K562 (cell line): ENCODE measurements at regions not wholly inside any gene's neighbourhood (a gene's known extent, or its start where the extent isn't known, plus 50 kb on each side); places are given as distances from the start of the nearest gene placed in this dataset.

Experiments
- ATAC-seq: fragments of 200-7000 bp; cut with Tn5 transposase; 3 replicates; pipeline ENCODE4 v1.9.1; 2020; ENCODE audit warnings: moderate library complexity
- BruUV-seq: library from RNA; stranded (reverse); fragments of 400-500 nt; replicated peaks from 2 replicates; lab custom pipeline; 2021; lab: Mats Ljungman, UMichigan
- CTCF ChIA-PET: fragments of 300-600 bp; formaldehyde crosslinking; extraction: SDS; loops from one replicate; lab custom pipeline; 2021; ENCODE audit warnings: low intra/inter-chr PET ratio; lab: Yijun Ruan, JAX
- POLR2A ChIA-PET: fragments of 300-600, 350-650 bp; sonication (Branson Sonifier 250); formaldehyde crosslinking; extraction: SDS; loops from one replicate; lab custom pipeline; 2021; ENCODE audit warnings: antibody characterized with exemption, inconsistent platforms; lab: Yijun Ruan, JAX
- DNase-seq, 4 experiments: peaks; one replicate each; pipeline versions ENCODE4 v3.0.0 to v3.0.0-alpha.2; 2011 to 2018; ENCODE audit warnings: low spot score in 3 of 4, mixed read lengths in 3 of 4; ENCODE audit errors: extremely low read depth in 1 of 4
- FAIRE-seq: peaks from 2 replicates; lab custom pipeline; 2011; peaks lifted over from hg19 to GRCh38; lab: Jason Lieb, UNC
- H2AFZ ChIP-seq: 2 replicates; pipeline ENCODE4 v1.6.0; 2011; ENCODE audit warnings: low read depth, low read length, control low read depth, inconsistent platforms
- H3K27ac ChIP-seq: fragments of 200-600 bp; 3 replicates; pipeline ENCODE4 v1.8.0; 2011; ENCODE audit warnings: low read depth, mild to moderate bottlenecking, control low read depth, inconsistent platforms, low read length, moderate library complexity, mixed read lengths; ENCODE audit errors: extremely low read depth
- H3K27me3 ChIP-seq, 2 experiments: fragments of 300-600 bp in 1 of 2; 2 replicates in 1 of 2; 3 replicates in 1 of 2; pipeline versions ENCODE4 v1.6.0 to v1.8.0; 2011; ENCODE audit warnings: inconsistent platforms in 2 of 2, low read length in 2 of 2, mild to moderate bottlenecking in 1 of 2, mixed read lengths in 1 of 2, moderate library complexity in 1 of 2; ENCODE audit not compliant: control insufficient read depth in 2 of 2, insufficient read depth in 2 of 2
- H3K36me3 ChIP-seq: fragments of 300-600 bp; 3 replicates; pipeline ENCODE4 v1.8.0; 2011; ENCODE audit warnings: mild to moderate bottlenecking, low read length, inconsistent platforms; ENCODE audit not compliant: control insufficient read depth, insufficient read depth
- H3K4me1 ChIP-seq, 2 experiments: fragments of 200-600 bp in 1 of 2; replicated peaks in 1 of 2; 2 replicates in 1 of 2; 3 replicates in 1 of 2; pipeline versions ENCODE4 v1.5.1 to v1.8.0; 2011; ENCODE audit warnings: inconsistent platforms in 2 of 2, low read length in 2 of 2, mild to moderate bottlenecking in 1 of 2, mixed read lengths in 1 of 2, moderate library complexity in 1 of 2; ENCODE audit not compliant: control insufficient read depth in 2 of 2, insufficient read depth in 2 of 2
- H3K4me2 ChIP-seq: 2 replicates; pipeline ENCODE4 v1.6.1; 2011; ENCODE audit warnings: low read length, control low read depth, inconsistent platforms, mixed read lengths; ENCODE audit not compliant: insufficient read depth
- H3K4me3 ChIP-seq: fragments of 200-600 bp; sonication (generic), shearing (Covaris generic); 2 replicates; pipeline ENCODE4 v1.5.1; 2016; ENCODE audit warnings: control low read depth, inconsistent platforms
- H3K79me2 ChIP-seq: fragments of 200-600 bp; 3 replicates; pipeline ENCODE4 v1.8.0; 2011; ENCODE audit warnings: low read length, inconsistent platforms; ENCODE audit not compliant: control insufficient read depth, insufficient read depth
- H3K9ac ChIP-seq, 2 experiments: 2 replicates each; pipeline versions ENCODE4 v1.6.0 to v1.6.1; 2011; ENCODE audit warnings: low read depth in 2 of 2, low read length in 2 of 2, control low read depth in 1 of 2, inconsistent platforms in 1 of 2, mild to moderate bottlenecking in 1 of 2, mixed read lengths in 1 of 2; ENCODE audit not compliant: insufficient read depth in 1 of 2
- H3K9me1 ChIP-seq: one replicate; pipeline ENCODE4 v1.6.0; 2011; ENCODE audit warnings: inconsistent platforms, mild to moderate bottlenecking, low read length, moderate library complexity; ENCODE audit not compliant: control insufficient read depth, insufficient read depth
- H3K9me3 ChIP-seq: replicated peaks from 2 replicates; pipeline ENCODE4 v1.5.1; 2011; ENCODE audit warnings: low read depth, low read length, inconsistent platforms; ENCODE audit not compliant: control insufficient read depth, insufficient read depth
- H4K20me1 ChIP-seq: replicated peaks from 2 replicates; pipeline ENCODE4 v1.6.1; 2011; ENCODE audit warnings: low read length, inconsistent platforms, mixed read lengths; ENCODE audit not compliant: control insufficient read depth, insufficient read depth
- ARID2 ChIP-seq: fragments of 450-650 bp; IDR thresholded peaks from 2 replicates; pipeline ENCODE4 v1.6.1; 2017; ENCODE audit warnings: antibody characterized with exemption, mild to moderate bottlenecking
- CREM ChIP-seq: IDR thresholded peaks from 2 replicates; pipeline ENCODE4 v1.6.1; 2014; ENCODE audit warnings: antibody characterized with exemption, low read depth
- ESRRA ChIP-seq: fragments of 450-650 bp; IDR thresholded peaks from 2 replicates; pipeline ENCODE4 v1.6.1; 2014; ENCODE audit warnings: low read depth, mild to moderate bottlenecking, moderate library complexity, borderline replicate concordance
- FOXK1 ChIP-seq: sonication (generic); formaldehyde crosslinking; IDR thresholded peaks from 2 replicates; pipeline ENCODE4 v1.8.0; 2022; ENCODE audit warnings: missing genetic modification reagents, mild to moderate bottlenecking, borderline replicate concordance
- MEF2D ChIP-seq: conservative IDR thresholded peaks from 2 replicates; pipeline ENCODE4 v1.6.1; 2016; ENCODE audit warnings: low read depth, missing genetic modification characterization, missing compliant biosample characterization
- MYBL2 ChIP-seq, 2 experiments: fragments of 450-650 bp in 1 of 2; sonication (generic) in 1 of 2; formaldehyde crosslinking in 1 of 2; IDR thresholded peaks; 2 replicates each; pipeline versions ENCODE4 v1.6.1 to v1.8.1; 2017 to 2022; ENCODE audit warnings: borderline replicate concordance in 1 of 2, inconsistent platforms in 1 of 2, low read depth in 1 of 2, mild to moderate bottlenecking in 1 of 2, missing genetic modification reagents in 1 of 2, moderate library complexity in 1 of 2
- PURB ChIP-seq: sonication (generic); formaldehyde crosslinking; IDR thresholded peaks from 2 replicates; pipeline ENCODE4 v1.9.0; 2021; ENCODE audit warnings: low read depth, mild to moderate bottlenecking, missing genetic modification reagents
- RNF219 ChIP-seq: fragments of 250-450 bp; sonication (Bioruptor Pico); IDR thresholded peaks from 2 replicates; pipeline ENCODE4 v1.5.0; 2022; ENCODE audit warnings: mild to moderate bottlenecking
- SRSF7 ChIP-seq: fragments of 200-400 bp; formaldehyde crosslinking; optimal IDR thresholded peaks from 2 replicates; pipeline ENCODE3; 2017; ENCODE audit warnings: mild to moderate bottlenecking, low read depth, low read length
- TBL1XR1 ChIP-seq, 2 experiments: IDR thresholded peaks; 2 replicates each; pipeline ENCODE4 v1.6.1; 2012; ENCODE audit warnings: improper control_type of control experiment in 2 of 2, low read length in 2 of 2, mild to moderate bottlenecking in 1 of 2
- ZNF512 ChIP-seq: IDR thresholded peaks from 2 replicates; pipeline ENCODE4 v1.6.1; 2016; ENCODE audit warnings: missing genetic modification characterization, missing compliant biosample characterization
- ZNF518B ChIP-seq: fragments of 250-450 bp; sonication (Bioruptor Pico); IDR thresholded peaks from 2 replicates; pipeline ENCODE4 v1.5.0; 2021; ENCODE audit warnings: mild to moderate bottlenecking, moderate library complexity
- WGBS: fragments of 100-300 bp; shearing (Covaris generic); methylation state at CpG from one replicate; pipeline ENCODE4 v1.1.6; 2016; ENCODE audit warnings: low coverage, mixed read lengths; ENCODE audit not compliant: insufficient coverage; ENCODE audit errors: missing lambda C conversion rate; 5-methylcytosine and 5-hydroxymethylcytosine counted together
- in situ Hi-C: fragments of 300-500 bp; cut with MboI; formaldehyde crosslinking; loops from 4 replicates; pipeline ENCODE4 v1.15.0; 2018; ENCODE audit warnings: inconsistent platforms, mixed read lengths
- intact Hi-C: fragments of 100-400 bp; cut with micrococcal nuclease; formaldehyde crosslinking; loops from 2 replicates; pipeline ENCODE4 v1.14.2; 2022
- TF ChIP-seq, protein P1 (sequence below): fragments of 450-650 bp; IDR thresholded peaks from 2 replicates; pipeline ENCODE4 v1.6.1; 2016; ENCODE audit warnings: low read depth, mild to moderate bottlenecking, moderate library complexity

DNA sequence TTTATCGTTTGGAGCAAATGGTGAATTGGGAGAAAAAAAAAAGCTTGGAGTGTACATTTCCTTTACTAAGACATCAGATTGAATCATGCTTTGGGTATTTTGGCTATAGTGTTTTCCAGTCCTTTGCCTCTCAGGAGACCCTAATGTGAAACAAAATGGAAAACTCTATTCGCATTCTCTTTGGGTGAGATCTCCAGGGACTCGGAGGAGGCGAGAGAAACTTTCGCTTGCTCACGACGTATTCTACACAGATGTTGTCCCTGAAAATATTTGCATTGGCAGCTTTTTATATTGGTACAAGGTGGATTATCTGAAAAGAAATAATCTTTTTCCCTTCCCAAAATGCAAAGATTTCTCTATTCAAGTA is 1240.1 kb upstream of the WWC1 start:
- no peak for ATAC-seq
- Histone ChIP-seq H3K4me2 (no peak overlapping the region), H4K20me1 (no peaks in the 10 kb centered on the region), H3K9me3 (no peaks in the 10 kb centered on the region; the same call in 1 of the 2 replicates), H3K4me1 (no peaks in the 10 kb centered on the region), H3K9ac (no peak overlapping the region), H3K27ac (no peak overlapping the region), H3K79me2 (no peaks in the 10 kb centered on the region), H3K4me3 (no peak overlapping the region), H3K27me3 (no peaks in the 10 kb centered on the region), H3K9me1 (no peaks in the 10 kb centered on the region), H2AFZ (no peak overlapping the region), H3K36me3 (no peaks in the 10 kb centered on the region)
- intact Hi-C loops = no loop called here
- WGBS = 2% methylated on average over 7 of the region's 7 CpGs
- in situ Hi-C loops = no loop called here
- BruUV-seq = no TSS peak
- ChIA-PET POLR2A (no interaction called here), CTCF (no interaction called here)
- DNase-seq = no peak
- no peak for FAIRE-seq
- no peak for TF ChIP-seq PURB
- no peak for TF ChIP-seq ZNF518B (CRISPR knock-in tag)
- no peak for TF ChIP-seq FOXK1 (CRISPR knock-in tag)
- TF ChIP-seq MYBL2 (IDR thresholded peaks at IDR 0.05; ENCODE audit: low read depth) = no peak
- TF ChIP-seq MYBL2 (CRISPR knock-in tag; IDR thresholded peaks at IDR 0.05; ENCODE audit: borderline replicate concordance) = no peak
- TF ChIP-seq ZNF512 (tag) = no peak
- no peak for TF ChIP-seq RNF219
- TF ChIP-seq MEF2D (tag) = no peak
- TF ChIP-seq ARID2 = no peak
- TF ChIP-seq ESRRA = no peak
- no peak for TF ChIP-seq SRSF7
- no peak for TF ChIP-seq TBL1XR1 (IDR thresholded peaks at IDR 0.05; ENCODE audit: low read length in 2 of 2)
- TF ChIP-seq CREM = no peak
- TF ChIP-seq, protein P1, sequence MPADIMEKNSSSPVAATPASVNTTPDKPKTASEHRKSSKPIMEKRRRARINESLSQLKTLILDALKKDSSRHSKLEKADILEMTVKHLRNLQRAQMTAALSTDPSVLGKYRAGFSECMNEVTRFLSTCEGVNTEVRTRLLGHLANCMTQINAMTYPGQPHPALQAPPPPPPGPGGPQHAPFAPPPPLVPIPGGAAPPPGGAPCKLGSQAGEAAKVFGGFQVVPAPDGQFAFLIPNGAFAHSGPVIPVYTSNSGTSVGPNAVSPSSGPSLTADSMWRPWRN = no peak
